GM12892 (cell line): ENCODE measurements at regions not wholly inside any gene's neighbourhood (a gene's known extent, or its start where the extent isn't known, plus 50 kb on each side); places are given as distances from the start of the nearest gene placed in this dataset.
"Not testable (repeated sequence)": the region's sequence is repeated elsewhere in the genome, so short reads cannot be mapped to it uniquely, and the experiment has no call there.

ENCODE experiments used
- DNase-seq: peaks from one replicate; pipeline ENCODE4 v3.0.0; 2011; ENCODE audit not compliant: insufficient read length
- FAIRE-seq: peaks from 2 replicates; lab custom pipeline; 2011; peaks lifted over from hg19 to GRCh38; lab: Jason Lieb, UNC
- POLR2A ChIP-seq: IDR thresholded peaks from 2 replicates; pipeline ENCODE4 v1.6.1; 2011; ENCODE audit warnings: low read depth, low read length, control low read depth
- POLR2AphosphoS5 ChIP-seq: IDR thresholded peaks from 2 replicates; pipeline ENCODE4 v1.6.1; 2011; ENCODE audit warnings: low read depth, low read length, control low read depth
- TAF1 ChIP-seq: IDR thresholded peaks from 2 replicates; pipeline ENCODE4 v1.6.1; 2011; ENCODE audit warnings: low read depth, mild to moderate bottlenecking, control low read depth, low read length, borderline replicate concordance

DNA sequence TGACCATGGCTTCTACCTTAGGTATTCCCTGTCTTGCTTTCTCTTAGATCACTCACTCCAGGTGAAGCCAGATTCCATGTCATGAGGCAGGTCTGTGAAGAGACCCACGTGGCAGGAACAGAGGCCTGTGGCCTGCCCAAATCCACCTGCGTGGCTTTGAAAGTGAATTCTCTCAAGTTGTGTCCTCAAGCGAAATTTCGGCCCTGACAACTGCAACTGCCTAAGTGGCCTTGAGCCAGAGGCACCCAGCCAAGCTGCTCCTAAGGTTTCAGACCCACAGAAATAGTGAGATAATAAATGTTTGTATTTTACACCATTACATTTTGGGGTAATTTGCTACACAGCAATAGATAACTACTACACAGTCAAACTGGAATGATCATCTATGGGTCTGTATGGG, 497.9 kb downstream of the XYLT1 start:
- no peak for TF ChIP-seq POLR2A
- TF ChIP-seq POLR2AphosphoS5 = no peak
- FAIRE-seq (no peak), DNase-seq (no peak)

- DNase-seq = no peak
- no peak for FAIRE-seq
- no peak for TF ChIP-seq POLR2A
- no peak for TF ChIP-seq TAF1
- no peak for TF ChIP-seq POLR2AphosphoS5
Measured at GRCh38 chr16:16973707-16974591, 496.8 kb downstream of the XYLT1 start.

- DNase-seq (no peak), FAIRE-seq (no peak)
- no peak for TF ChIP-seq TAF1
Measured at GRCh38 chr16:16982614-16983013, 488.1 kb downstream of the XYLT1 start.

GRCh38 chr16:16983582-16983981, 487.2 kb downstream of the XYLT1 start:
- DNase-seq = no peak
- FAIRE-seq = no peak
- TF ChIP-seq TAF1 (no peak), POLR2A (no peak)

DNA sequence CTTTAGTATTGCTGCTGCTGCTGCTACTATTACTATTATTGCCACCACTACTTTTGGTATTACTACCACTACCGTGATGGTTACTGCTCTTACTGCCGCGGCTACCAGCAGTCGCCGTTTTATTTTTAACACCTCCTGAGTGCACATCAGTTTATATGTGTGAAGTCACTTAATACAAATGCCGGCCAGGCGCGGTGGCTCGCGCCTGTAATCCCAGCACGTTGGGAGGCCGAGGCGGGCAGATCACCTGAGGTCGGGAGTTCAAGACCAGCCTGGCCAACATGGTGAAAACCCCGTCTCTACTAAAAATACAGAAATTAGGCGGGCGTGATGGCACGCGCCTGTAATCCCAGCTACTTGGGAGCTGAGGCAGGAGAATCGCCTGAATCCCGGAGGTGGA, 486.7 kb downstream of the XYLT1 start:
- not testable (repeated sequence) for FAIRE-seq, DNase-seq

DNA sequence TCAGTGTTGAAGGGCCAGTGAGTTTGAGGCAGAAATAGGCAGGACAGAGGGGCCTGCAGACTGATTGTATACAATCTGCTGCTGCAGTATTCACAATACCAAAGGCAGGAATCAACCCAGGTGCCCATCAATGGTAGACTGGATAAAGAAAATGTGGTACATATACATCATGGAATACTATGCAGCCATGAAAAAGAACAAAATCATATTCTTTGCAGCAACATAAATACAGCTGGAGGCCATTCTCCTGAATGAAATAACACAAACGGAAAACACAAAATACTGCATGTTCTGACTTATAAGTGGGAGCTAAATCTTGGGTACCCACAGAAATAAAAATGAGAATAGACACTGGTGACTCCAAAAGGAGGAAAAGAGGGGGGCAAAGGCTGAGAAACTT, 485.1 kb downstream of the XYLT1 start:
- FAIRE-seq (no peak), DNase-seq (no peak)
- TF ChIP-seq TAF1 (no peak), POLR2A (no peak), POLR2AphosphoS5 (no peak)

DNA sequence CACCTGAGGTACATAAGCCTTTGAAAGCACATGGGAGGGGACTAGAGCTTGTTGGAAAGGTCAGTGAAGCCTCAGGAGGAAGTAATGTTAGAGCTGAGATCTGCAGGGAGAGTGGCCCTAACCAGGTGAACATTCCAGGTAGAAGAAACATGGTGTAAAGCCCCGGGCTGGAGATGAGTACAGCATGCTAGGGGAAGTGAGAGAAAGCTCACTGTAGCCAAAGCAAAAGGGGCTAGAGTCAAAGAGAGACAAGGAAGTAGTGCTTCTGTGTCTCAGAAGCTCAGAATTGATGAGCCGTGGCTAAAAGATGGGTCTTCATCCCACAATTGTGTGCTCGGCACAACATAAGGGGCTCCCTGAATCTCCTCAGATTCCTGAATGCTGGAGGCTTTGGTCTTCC, 481.8 kb downstream of the XYLT1 start:
- DNase-seq (no peak), FAIRE-seq (peak; percentile 44)
- TF ChIP-seq TAF1 (no peak), POLR2A (no peak), POLR2AphosphoS5 (no peak)

GRCh38 chr16:16989368-16989767, 481.4 kb downstream of the XYLT1 start:
- DNase-seq (no peak), FAIRE-seq (no peak)
- TF ChIP-seq TAF1 (no peak), POLR2A (no peak), POLR2AphosphoS5 (no peak)

DNA sequence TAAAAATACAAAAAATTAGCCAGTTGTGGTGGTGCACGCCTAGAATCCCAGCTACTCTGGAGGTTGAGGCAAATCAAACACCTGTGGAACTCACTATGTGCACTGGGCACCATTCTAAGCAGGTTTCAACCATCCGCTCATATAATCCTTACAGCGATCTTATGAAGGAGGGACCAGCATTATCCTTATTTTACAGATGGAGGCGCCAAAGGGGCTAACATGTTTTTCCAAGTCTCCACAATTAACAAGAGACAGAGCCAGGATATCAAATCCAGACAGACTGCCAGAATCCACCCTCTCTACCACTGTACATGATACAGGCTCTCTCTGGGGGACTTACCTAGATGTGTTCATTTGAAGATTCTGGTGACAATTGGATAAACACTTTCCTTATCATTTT, 479.0 kb downstream of the XYLT1 start:
- no peak for TF ChIP-seq POLR2A
- TF ChIP-seq TAF1 = no peak
- no peak for TF ChIP-seq POLR2AphosphoS5
- FAIRE-seq (no peak), DNase-seq (no peak)

DNA sequence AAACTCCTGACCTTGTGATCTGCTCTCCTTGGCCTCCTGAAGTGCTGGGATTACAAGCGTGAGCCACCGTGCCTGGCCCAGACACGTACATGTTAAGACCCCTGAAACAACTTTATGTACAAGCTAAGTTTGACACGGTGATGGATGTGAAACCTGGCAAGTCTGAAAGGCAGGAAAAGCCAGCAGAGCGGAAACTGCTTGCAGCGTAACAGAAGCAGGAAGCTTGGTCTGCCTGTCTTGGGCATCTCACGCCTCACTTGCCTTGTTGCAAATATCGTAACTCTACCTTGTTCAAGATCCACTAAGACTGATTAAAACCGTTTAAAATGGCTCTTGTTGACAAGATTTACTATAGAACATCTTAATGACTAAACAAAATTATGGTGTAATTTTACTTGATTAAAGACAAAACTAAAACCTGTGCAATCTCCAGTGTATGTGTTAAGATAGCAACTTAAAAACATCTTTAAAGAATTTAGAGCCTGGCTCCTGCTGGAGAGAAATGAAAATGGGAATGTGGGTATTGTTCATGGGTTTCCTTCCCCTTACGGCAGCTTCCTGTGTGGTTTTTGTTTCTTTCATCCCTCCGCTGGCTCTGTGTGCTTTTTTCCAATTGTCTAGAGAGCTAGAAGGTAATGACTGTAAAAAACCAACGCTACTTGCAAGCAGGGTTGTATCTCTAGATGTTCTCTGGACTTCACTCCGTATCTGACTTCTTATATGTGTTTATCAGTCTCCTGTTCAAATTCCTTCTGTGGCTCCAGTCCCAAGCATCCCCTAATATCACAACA, 477.6 kb downstream of the XYLT1 start:
- FAIRE-seq = peak; percentile 42
- TF ChIP-seq POLR2AphosphoS5 (no peak), POLR2A (no peak), TAF1 (no peak)
- no peak for DNase-seq

DNA sequence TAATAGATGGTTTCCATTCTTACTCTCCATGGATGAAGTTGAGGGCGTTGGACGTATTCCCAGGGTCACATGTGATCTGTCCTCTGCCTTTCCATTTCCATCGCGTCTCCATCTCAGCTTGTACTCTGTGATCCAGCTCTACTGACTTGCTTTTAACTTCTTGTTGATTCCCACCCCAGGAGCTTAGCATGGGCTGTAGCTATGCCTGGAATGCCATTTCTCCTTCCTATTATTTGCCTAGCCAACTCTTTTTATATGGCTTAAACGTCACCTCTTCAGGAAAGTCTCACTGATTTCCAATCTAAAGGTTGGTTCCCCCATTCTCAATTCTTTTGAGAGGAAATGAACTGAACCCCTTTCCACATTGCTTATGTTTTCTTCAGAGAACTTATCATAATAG, 475.9 kb downstream of the XYLT1 start:
- no peak for DNase-seq
- no peak for TF ChIP-seq POLR2A
- TF ChIP-seq TAF1 = no peak
- TF ChIP-seq POLR2AphosphoS5 = no peak
- FAIRE-seq = no peak

DNA sequence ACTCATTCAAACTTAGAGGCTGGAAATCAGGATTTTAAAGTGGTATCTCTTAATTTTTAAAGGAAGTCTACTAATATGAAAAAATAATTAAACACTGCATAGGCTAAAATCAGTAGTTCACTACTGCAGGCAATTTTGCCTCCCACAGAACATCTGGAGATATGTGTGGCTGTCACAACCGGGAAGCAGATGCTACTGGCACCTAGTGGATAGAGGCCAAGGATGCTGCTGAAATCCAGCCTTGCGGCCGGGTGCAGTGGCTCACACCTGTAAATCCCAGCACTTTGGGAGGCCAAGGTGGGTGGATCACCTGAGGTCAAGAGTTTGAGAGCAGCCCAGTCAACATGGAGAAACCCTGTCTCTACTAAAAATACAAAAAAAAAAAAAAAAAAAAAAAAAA, 473.9 kb downstream of the XYLT1 start:
- no peak for TF ChIP-seq TAF1
- TF ChIP-seq POLR2A = no peak
- TF ChIP-seq POLR2AphosphoS5 = no peak
- FAIRE-seq = no peak
- DNase-seq = no peak
